ENCODE measurements at regions not wholly inside any gene's neighbourhood (a gene's known extent, or its start where the extent isn't known, plus 50 kb on each side); places are given as distances from the start of the nearest gene placed in this dataset.
"Not testable (repeated sequence)": the region's sequence is repeated elsewhere in the genome, so short reads cannot be mapped to it uniquely, and the experiment has no call there.

- H3K36me3 Mint-ChIP-seq = no peaks in the 10 kb centered on the region
- no peak for ATAC-seq
- no peak overlapping the region for H3K4me3 Mint-ChIP-seq
- H3K4me1 Mint-ChIP-seq = no peaks in the 10 kb centered on the region
- H3K9me3 Mint-ChIP-seq = peaks cover 2% of the 10 kb centered on the region
- DNase-seq (ENCODE audit: low spot score in 2 of 2) = no peak
- no peak overlapping the region for H3K27ac Mint-ChIP-seq
Observed at GRCh38 chr15:96181873-96182301, 148.6 kb upstream of the NR2F2 start.

GRCh38 chr15:96182736-96183513 lies 147.6 kb upstream of the NR2F2 start:
- ATAC-seq = no peak
- Mint-ChIP-seq H3K27ac (no peak overlapping the region), H3K36me3 (no peaks in the 10 kb centered on the region), H3K4me1 (no peaks in the 10 kb centered on the region), H3K4me3 (no peak overlapping the region), H3K9me3 (peaks cover 2% of the 10 kb centered on the region)
- DNase-seq (ENCODE audit: low spot score in 2 of 2) = no peak

GRCh38 chr15:96183514-96183850 lies 147.0 kb upstream of the NR2F2 start:
- H3K9me3 Mint-ChIP-seq = peaks cover 2% of the 10 kb centered on the region
- no peak for DNase-seq (ENCODE audit: low spot score in 2 of 2)
- no peaks in the 10 kb centered on the region for H3K36me3 Mint-ChIP-seq
- H3K27ac Mint-ChIP-seq = no peak overlapping the region
- H3K4me3 Mint-ChIP-seq = no peak overlapping the region
- no peaks in the 10 kb centered on the region for H3K4me1 Mint-ChIP-seq
- ATAC-seq = no peak

GRCh38 chr15:96183867-96184266 lies 146.6 kb upstream of the NR2F2 start:
- no peak for DNase-seq (ENCODE audit: low spot score in 2 of 2)
- Mint-ChIP-seq H3K9me3 (peaks cover 2% of the 10 kb centered on the region), H3K4me3 (no peak overlapping the region)

GRCh38 chr15:96184297-96184696 lies 146.2 kb upstream of the NR2F2 start:
- Mint-ChIP-seq H3K36me3 (no peaks in the 10 kb centered on the region), H3K4me3 (no peak overlapping the region), H3K9me3 (peaks cover 2% of the 10 kb centered on the region), H3K27ac (no peak overlapping the region), H3K4me1 (no peaks in the 10 kb centered on the region)
- ATAC-seq (no peak), DNase-seq (ENCODE audit: low spot score in 2 of 2) (no peak)

More at GRCh38 chr15:96183867-96184266, 146.6 kb upstream of the NR2F2 start:
- Mint-ChIP-seq H3K4me1 (no peaks in the 10 kb centered on the region), H3K27ac (no peak overlapping the region), H3K36me3 (no peaks in the 10 kb centered on the region)
- ATAC-seq = no peak

- no peaks in the 10 kb centered on the region for H3K36me3 Mint-ChIP-seq
- ATAC-seq (no peak), DNase-seq (ENCODE audit: low spot score in 2 of 2) (no peak)
- no peaks in the 10 kb centered on the region for H3K4me1 Mint-ChIP-seq
- H3K4me3 Mint-ChIP-seq = no peak overlapping the region
- H3K27ac Mint-ChIP-seq = no peak overlapping the region
- peaks cover 5% of the 10 kb centered on the region for H3K9me3 Mint-ChIP-seq
Observed at GRCh38 chr15:96186105-96186504, 144.4 kb upstream of the NR2F2 start.

GRCh38 chr15:96187341-96188305 lies 142.9 kb upstream of the NR2F2 start:
- Mint-ChIP-seq H3K4me3 (no peak overlapping the region), H3K36me3 (no peaks in the 10 kb centered on the region), H3K4me1 (no peaks in the 10 kb centered on the region), H3K9me3 (peaks cover 5% of the 10 kb centered on the region), H3K27ac (no peak overlapping the region)
- no peak for ATAC-seq
- DNase-seq (ENCODE audit: low spot score in 2 of 2) = no peak

GRCh38 chr15:96197721-96198120 lies 132.8 kb upstream of the NR2F2 start:
- ATAC-seq = no peak
- no peak overlapping the region for H3K27ac Mint-ChIP-seq
- no peak overlapping the region for H3K4me3 Mint-ChIP-seq
- no peaks in the 10 kb centered on the region for H3K36me3 Mint-ChIP-seq
- H3K9me3 Mint-ChIP-seq = peaks cover 7% of the 10 kb centered on the region
- DNase-seq (ENCODE audit: low spot score in 2 of 2) = no peak
- H3K4me1 Mint-ChIP-seq = no peaks in the 10 kb centered on the region

GRCh38 chr15:96199111-96199510 lies 131.4 kb upstream of the NR2F2 start:
- Mint-ChIP-seq H3K4me3 (no peak overlapping the region), H3K36me3 (no peaks in the 10 kb centered on the region), H3K27ac (no peak overlapping the region), H3K4me1 (no peaks in the 10 kb centered on the region), H3K9me3 (peaks cover 10% of the 10 kb centered on the region)
- ATAC-seq = no peak
- DNase-seq (ENCODE audit: low spot score in 2 of 2) = no peak

- Mint-ChIP-seq H3K4me1 (no peaks in the 10 kb centered on the region), H3K9me3 (peaks cover 10% of the 10 kb centered on the region), H3K27ac (no peak overlapping the region), H3K36me3 (no peaks in the 10 kb centered on the region), H3K4me3 (no peak overlapping the region)
- ATAC-seq (no peak), DNase-seq (ENCODE audit: low spot score in 2 of 2) (no peak)
Observed at GRCh38 chr15:96200357-96200967, 130.0 kb upstream of the NR2F2 start.

GRCh38 chr15:96201696-96202095 lies 128.8 kb upstream of the NR2F2 start:
- ATAC-seq = no peak
- no peak for DNase-seq (ENCODE audit: low spot score in 2 of 2)
- no peaks in the 10 kb centered on the region for H3K36me3 Mint-ChIP-seq
- no peak overlapping the region for H3K27ac Mint-ChIP-seq
- no peaks in the 10 kb centered on the region for H3K4me1 Mint-ChIP-seq
- no peak overlapping the region for H3K4me3 Mint-ChIP-seq
- H3K9me3 Mint-ChIP-seq = peaks cover 10% of the 10 kb centered on the region

- not testable (repeated sequence) for ATAC-seq; H3K36me3 Mint-ChIP-seq; DNase-seq (ENCODE audit: low spot score in 2 of 2); H3K4me3 Mint-ChIP-seq; H3K4me1 Mint-ChIP-seq; H3K9me3 Mint-ChIP-seq; H3K27ac Mint-ChIP-seq
Observed at GRCh38 chr15:96205588-96205987, 124.9 kb upstream of the NR2F2 start.

GRCh38 chr15:96207377-96208006 lies 123.0 kb upstream of the NR2F2 start:
- Mint-ChIP-seq H3K4me1 (no peaks in the 10 kb centered on the region), H3K9me3 (peaks cover 6% of the 10 kb centered on the region), H3K27ac (no peak overlapping the region), H3K36me3 (no peaks in the 10 kb centered on the region), H3K4me3 (no peak overlapping the region)
- DNase-seq (ENCODE audit: low spot score in 2 of 2) (no peak), ATAC-seq (no peak)

- Mint-ChIP-seq H3K9me3 (peaks cover 3% of the 10 kb centered on the region), H3K4me1 (no peaks in the 10 kb centered on the region), H3K4me3 (no peak overlapping the region), H3K36me3 (no peaks in the 10 kb centered on the region), H3K27ac (no peak overlapping the region)
- ATAC-seq (no peak), DNase-seq (ENCODE audit: low spot score in 2 of 2) (no peak)
Observed at GRCh38 chr15:96209285-96209735, 121.2 kb upstream of the NR2F2 start.

- DNase-seq (ENCODE audit: low spot score in 2 of 2) (no peak), ATAC-seq (no peak)
- Mint-ChIP-seq H3K9me3 (peaks cover 3% of the 10 kb centered on the region), H3K36me3 (no peaks in the 10 kb centered on the region), H3K4me3 (no peak overlapping the region), H3K27ac (no peak overlapping the region), H3K4me1 (no peaks in the 10 kb centered on the region)
Observed at GRCh38 chr15:96213045-96213444, 117.5 kb upstream of the NR2F2 start.

All from stimulated activated effector memory CD8-positive, alpha-beta T cell treated with anti-CD3 and anti-CD28 coated beads, Interleukin-12 subunit alpha, Interleukin-12 subunit beta, amount 100 ng/mL, for 72 hours (primary cell).